Esophagus squamous epithelium (tissue), 4 donors: ENCODE measurements at regions not wholly inside any gene's neighbourhood (a gene's known extent, or its start where the extent isn't known, plus 50 kb on each side); places are given as distances from the start of the nearest gene placed in this dataset.

ENCODE experiments used
- POLR2A ChIP-seq, 4 donors: fragments of 450-650 bp; IDR thresholded peaks; one replicate each; pipeline ENCODE4 v1.6.1; 2017; ENCODE audit warnings: antibody characterized with exemption in 4 of 4, mild to moderate bottlenecking in 4 of 4, moderate library complexity in 3 of 4
- TF ChIP-seq, protein P1 (sequence below), 6 experiments: fragments of 450-650 bp in 4 of 6; fragments of 200-600 bp in 2 of 6; sonication (generic) in 2 of 6; IDR thresholded peaks; one replicate each; pipeline ENCODE4 v1.5.1; 2016 to 2019; ENCODE audit warnings: antibody characterized with exemption in 6 of 6, mild to moderate bottlenecking in 4 of 6, moderate library complexity in 4 of 6

DNA sequence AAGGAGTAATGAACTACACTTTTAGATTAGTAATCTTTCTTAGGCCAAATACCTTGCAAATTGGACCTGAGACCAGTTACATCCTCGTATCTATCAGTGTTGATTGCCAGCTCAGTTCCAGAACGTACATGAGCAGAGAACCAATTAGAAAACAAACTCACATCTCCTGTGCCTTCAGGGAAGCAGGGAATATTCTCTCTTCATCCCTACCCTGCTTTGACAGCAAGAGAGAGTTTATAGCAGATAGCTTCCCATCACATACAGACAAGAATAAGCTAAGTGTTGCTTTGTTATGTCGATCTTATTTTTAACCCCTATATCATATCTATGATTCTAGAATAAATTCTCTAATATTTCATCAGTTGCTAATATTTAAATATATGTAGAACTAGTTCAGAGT lies 181.8 kb downstream of the DSC3 start:
- TF ChIP-seq, protein P1, sequence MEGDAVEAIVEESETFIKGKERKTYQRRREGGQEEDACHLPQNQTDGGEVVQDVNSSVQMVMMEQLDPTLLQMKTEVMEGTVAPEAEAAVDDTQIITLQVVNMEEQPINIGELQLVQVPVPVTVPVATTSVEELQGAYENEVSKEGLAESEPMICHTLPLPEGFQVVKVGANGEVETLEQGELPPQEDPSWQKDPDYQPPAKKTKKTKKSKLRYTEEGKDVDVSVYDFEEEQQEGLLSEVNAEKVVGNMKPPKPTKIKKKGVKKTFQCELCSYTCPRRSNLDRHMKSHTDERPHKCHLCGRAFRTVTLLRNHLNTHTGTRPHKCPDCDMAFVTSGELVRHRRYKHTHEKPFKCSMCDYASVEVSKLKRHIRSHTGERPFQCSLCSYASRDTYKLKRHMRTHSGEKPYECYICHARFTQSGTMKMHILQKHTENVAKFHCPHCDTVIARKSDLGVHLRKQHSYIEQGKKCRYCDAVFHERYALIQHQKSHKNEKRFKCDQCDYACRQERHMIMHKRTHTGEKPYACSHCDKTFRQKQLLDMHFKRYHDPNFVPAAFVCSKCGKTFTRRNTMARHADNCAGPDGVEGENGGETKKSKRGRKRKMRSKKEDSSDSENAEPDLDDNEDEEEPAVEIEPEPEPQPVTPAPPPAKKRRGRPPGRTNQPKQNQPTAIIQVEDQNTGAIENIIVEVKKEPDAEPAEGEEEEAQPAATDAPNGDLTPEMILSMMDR (IDR thresholded peaks at IDR 0.05): no peak
- TF ChIP-seq POLR2A (IDR thresholded peaks at IDR 0.05): no peak
